GM21528 (cell line): ENCODE measurements at regions not wholly inside any gene's neighbourhood (a gene's known extent, or its start where the extent isn't known, plus 50 kb on each side); places are given as distances from the start of the nearest gene placed in this dataset.
"Not testable (repeated sequence)": the region's sequence is repeated elsewhere in the genome, so short reads cannot be mapped to it uniquely, and the experiment has no call there.

Experiments used
- ATAC-seq: cut with Tn5 transposase; IDR thresholded peaks from one replicate; pipeline ENCODE4 v1.9.1; 2021; ENCODE audit warnings: mild to moderate bottlenecking, moderate library complexity; ENCODE audit not compliant: unreplicated experiment, low FRiP score

GRCh38 chr2:64250063-64250462 lies 105.8 kb upstream of the PELI1 start:
- ATAC-seq: no peak

GRCh38 chr2:64250751-64251423 lies 106.7 kb upstream of the PELI1 start:
- ATAC-seq: no peak

- ATAC-seq: no peak
Observed at GRCh38 chr2:64251497-64252250, 107.5 kb upstream of the PELI1 start.

- ATAC-seq: not testable (repeated sequence)
Observed at GRCh38 chr2:64252251-64252978, 108.2 kb upstream of the PELI1 start.

GRCh38 chr2:64253421-64253820 lies 109.2 kb upstream of the PELI1 start:
- ATAC-seq: not testable (repeated sequence)

GRCh38 chr2:64258566-64258965 lies 114.3 kb upstream of the PELI1 start:
- no peak for ATAC-seq

GRCh38 chr2:64259312-64259711 lies 115.1 kb upstream of the PELI1 start:
- ATAC-seq: no peak

- ATAC-seq: no peak
Observed at GRCh38 chr2:64260093-64260803, 116.0 kb upstream of the PELI1 start.

GRCh38 chr2:64260817-64261216 lies 116.6 kb upstream of the PELI1 start:
- peak; percentile 95 for ATAC-seq

- no peak for ATAC-seq
Observed at GRCh38 chr2:64262071-64262470, 117.9 kb upstream of the PELI1 start.

- ATAC-seq: no peak
Observed at GRCh38 chr2:64262816-64263215, 118.6 kb upstream of the PELI1 start.

- no peak for ATAC-seq
Observed at GRCh38 chr2:64263315-64263714, 119.1 kb upstream of the PELI1 start.

- ATAC-seq: no peak
Observed at GRCh38 chr2:64267699-64268098, 123.5 kb upstream of the PELI1 start.

- ATAC-seq: no peak
Observed at GRCh38 chr2:64268330-64269048, 124.3 kb upstream of the PELI1 start.

GRCh38 chr2:64273524-64274398 lies 129.5 kb upstream of the PELI1 start:
- ATAC-seq: no peak

- no peak for ATAC-seq
Observed at GRCh38 chr2:64274399-64275173, 130.4 kb upstream of the PELI1 start.

- no peak for ATAC-seq
Observed at GRCh38 chr2:64275174-64275466, 130.9 kb upstream of the PELI1 start.

GRCh38 chr2:64276417-64277095 lies 132.3 kb upstream of the PELI1 start:
- ATAC-seq: no peak
